Cerebellar nuclear complex (tissue), 1 donor: ENCODE measurements at regions not wholly inside any gene's neighbourhood (a gene's known extent, or its start where the extent isn't known, plus 50 kb on each side); places are given as distances from the start of the nearest gene placed in this dataset.
A peak's percentile ranks its signal among the peaks of the same experiment; 100 is the strongest.

Experiments used
- DNase-seq, 2 experiments: peaks; one replicate each; lab custom pipeline; 2025; lab: John Stamatoyannopoulos, UW

DNA sequence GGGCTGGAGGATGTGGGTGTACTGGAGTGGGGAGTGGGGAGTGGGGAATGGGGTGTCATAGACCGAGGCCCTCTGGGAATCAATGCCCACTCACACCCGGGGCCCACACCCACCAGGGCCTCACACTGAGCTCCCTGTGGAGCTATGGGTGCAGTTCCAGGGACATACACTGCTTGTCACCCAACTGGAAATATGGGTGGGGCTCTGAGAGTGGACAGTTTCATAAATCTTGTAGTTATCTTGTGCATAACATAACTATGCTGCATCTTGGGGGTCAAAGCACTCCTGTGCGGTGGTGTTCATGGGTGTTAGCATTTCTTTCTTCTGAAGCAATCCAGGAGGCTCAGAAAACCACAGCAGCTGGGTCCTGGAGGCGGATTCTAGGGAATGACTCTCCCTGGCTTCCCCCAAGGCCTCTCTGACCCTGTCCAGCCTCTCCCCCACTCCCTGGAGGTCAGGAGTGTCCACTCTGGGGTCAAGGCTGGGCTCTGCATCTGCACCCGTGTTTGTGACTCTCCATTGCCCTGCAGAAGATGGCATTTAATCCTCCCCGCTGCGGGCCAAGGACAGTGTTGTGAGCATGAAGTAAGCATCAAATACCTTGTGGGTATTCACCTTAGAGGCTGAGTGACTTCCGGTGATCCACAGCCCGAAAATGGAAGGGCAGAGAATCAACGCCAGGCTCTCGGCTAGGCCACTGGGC lies 172.5 kb downstream of the CTTN start:
- no peak for DNase-seq

DNA sequence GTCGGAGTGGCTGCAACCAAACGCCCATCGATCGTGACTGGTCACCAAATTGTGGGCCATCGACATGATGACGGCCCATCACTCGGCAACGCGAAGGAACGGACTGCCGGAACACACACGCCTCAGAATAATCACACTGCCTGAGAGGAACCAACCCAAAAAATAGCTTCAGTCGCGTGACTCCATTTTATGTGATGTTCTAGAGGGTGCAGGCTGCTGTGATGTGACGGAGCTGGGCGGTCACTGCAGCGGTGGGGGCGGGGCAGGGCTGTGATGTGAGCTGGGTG lies 174.6 kb downstream of the CTTN start:
- no peak for DNase-seq

DNA sequence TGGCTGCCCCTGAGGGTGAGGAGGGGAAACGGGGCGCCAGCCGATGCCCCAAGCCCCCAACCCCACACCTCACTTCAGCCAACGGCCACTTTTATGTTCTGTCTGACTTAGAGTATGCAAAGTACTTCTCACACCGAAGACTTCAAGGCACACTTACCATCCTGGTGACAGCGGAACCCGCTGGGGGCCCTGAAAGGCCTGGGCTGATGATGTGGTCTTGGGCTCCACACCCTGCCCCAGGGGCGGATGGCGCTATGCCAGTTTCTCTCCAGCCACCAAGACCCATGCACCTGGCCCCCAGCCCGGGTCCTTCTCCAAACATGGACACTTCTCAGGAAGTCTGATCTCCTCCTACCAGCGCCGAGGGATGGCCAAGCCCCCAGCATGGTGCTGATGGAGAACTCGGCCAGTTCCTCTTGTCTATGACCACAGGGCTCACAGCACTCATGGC lies 175.4 kb downstream of the CTTN start:
- DNase-seq: no peak

DNA sequence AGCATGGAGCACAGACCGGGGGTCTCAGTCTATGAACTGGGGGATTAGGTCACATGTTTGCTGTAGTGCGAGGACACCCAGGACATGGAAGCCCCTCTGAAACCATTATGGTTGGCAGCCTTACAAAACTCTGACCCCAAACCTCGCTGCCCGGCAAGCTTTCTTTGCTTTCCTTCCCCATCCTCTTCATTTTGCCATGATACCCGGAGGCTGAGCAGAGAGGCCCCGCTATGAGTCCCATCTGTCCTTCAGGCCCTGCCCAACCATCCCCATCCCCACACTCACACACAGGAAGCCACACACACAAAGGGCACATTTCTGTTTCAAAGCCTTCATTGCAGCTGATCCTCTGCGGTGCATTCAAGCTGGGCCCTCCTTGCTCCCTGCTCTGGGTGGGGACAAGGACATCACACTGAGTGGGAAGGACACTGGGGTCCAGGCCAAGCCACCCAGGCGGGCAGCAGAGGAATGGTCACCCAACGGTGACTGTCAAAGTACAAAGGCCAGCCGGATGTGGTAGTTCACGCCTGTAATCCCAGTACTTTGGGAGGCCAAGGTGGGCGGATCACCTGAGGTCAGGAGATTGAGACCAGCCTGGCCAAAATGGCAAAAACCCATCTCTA lies 176.5 kb downstream of the CTTN start:
- no peak for DNase-seq

DNA sequence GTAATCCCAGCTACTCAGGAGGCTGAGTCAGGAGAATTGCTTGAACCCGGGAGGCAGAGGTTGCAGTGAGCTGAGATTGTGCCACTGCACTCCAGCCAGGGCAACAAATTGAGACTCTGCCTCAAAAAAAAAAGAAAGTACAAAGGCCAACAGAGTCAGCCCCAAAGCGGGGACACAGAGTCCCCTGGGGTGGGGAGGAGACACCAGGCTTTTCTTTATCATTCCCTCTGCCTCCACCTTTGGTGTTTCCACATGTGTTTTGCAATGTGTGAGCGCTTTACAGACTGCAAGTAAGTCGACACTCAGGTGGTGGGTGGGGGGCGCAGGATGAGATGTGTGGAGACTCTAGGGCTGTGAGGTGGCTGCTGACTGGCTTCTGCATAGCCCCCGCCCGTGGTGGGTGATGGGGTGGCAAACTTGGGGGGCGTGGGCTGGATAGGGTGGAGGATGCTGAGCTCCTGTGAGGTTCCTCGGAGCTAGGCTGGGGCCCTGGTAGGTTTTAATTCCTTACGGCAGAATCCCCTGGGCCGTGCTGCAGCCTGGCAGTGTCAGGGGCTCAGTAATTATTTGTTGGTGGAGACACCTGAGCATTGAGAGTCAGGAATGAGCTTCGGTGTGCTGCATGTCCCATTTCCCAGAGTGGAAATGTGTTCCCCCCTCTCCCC lies 177.2 kb downstream of the CTTN start:
- no peak for DNase-seq

DNA sequence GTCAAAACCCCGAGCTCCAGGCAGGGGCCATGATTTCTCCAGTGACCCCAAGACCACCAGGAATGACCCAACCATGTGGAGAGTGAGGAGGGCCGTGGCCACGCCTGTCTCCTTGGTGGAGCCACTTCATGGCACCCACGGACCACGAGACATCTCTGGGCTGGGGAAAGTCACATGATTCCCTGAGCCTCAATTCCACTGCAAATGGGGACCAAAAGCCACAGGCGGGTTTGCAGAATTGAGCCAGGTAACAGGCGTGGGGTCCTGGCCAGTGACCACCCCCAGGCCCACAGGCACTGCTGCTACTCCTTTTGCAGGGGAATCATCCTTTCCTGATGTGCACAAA lies 178.9 kb downstream of the CTTN start:
- no peak for DNase-seq

DNA sequence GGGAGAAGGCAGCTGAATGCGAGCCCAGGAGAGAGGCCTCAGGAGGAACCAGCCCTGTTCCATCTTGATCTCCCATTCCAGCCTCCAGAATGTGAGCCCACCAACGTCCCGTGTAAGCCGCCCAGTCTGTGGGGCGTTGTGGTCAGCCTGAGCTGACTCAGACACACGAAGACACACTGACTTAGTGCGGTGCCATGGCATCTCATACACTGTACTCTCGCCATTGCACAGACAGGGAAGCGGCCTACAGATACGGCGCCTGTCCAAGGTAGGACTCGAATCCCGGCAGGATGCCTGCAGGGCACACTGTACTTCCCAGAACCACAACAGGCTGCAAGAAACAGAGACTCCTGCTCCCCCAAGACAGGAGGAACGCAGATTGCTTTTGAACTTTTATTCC lies 179.6 kb downstream of the CTTN start:
- no peak for DNase-seq

DNA sequence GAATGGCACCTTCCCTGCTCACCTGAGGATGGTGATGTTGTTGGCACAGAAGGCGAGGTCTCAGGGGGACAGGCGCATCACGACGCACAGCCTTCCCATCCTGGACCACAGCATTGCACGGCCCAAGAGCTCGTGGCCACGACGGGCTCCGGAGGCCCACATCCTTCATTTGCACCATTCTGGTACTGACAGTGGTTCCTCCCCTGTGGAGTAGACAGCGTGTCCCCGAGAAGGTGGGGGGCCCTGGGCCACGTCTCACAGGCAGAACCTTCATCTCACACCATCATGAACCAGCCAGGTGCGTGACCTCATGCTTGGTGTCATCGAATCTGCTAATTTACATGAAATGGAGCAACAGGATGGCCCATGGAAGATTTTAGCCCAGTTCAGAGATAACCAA lies 180.0 kb downstream of the CTTN start:
- no peak for DNase-seq

DNA sequence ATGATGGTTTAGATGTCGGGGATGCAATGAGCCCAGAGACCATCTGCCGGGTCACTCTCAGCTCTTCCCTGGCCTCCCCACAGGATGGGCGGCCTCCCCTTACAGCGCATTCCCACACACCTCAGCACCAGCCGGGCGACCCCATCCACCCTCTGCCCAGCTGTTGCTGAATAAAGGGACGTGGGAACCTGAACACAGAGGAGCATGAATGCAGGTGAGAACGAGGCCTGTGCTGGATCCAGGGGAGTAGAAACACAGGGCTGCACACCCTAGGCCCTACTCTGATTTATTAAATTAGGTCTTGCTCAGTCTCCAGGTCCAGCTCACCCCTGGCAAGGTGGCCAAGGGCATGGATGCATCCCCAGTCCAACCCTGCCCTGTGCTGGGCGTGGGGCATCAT lies 180.5 kb downstream of the CTTN start:
- no peak for DNase-seq

DNA sequence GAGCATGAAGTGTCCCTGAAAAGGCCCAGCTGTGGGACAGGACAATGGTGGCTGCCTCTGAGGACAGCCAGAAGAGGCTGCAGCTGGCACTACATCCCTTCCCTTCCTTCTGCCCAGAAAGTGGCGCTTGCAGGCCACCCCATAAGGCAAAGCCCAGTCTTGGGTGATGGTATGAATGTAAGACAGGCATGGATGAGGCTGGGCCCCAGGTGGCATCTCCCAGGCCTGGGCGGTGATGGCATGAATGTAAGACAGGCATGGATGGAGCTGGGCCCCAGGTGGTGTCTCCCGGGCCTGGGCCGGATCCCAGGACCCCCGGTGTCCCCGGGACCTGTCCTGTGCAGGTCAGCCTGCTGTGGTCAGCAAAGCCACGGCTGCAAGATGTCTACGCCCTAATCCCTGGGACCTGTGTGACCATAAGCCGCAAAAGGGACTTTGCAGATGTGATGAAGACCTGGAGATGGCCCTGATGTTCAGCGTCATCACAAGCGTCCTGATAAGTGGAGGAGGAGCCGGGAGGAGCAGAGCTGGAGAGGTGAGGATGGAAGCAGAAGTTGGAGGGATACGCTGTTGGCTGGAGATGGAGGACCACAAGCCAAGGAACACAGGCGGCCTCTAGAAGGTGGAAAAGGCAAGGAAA lies 181.1 kb downstream of the CTTN start:
- DNase-seq: no peak

DNA sequence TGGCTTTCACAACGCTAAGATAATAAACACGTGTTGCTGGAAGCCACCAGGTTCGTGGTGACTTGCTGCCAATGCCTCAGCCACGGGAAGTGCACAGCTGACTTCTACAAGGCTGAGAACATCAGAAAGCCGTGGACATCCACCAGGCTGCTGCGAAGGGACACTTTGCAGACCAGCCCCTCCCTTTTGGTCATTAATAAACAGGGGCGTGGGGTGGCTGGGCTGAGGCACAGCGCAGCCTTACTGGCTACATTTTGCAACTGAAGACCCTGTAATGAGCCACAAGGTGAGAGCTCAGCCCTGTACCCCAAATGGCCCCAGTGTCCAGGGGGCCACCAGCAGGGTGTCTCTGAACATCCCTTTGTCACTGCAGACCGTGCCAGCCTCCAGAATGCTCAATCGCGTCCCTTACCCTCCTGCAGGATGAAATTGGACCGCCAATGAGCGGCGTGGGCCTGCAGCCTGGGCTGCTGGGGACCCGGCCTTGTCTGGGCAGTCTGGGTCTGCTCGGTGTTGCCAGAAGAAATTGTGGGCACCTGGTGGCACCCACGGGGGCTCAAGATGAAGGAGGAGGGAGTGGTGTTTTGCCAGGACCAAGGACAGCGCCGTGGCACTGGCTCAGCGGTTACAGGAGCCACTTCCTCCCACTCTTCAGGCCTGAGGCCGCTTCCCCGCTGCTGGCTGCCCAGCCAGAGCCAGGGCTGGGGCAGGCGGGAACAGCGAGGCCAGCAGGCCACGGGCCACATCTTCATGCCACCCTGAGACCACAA lies 181.9 kb downstream of the CTTN start:
- no peak for DNase-seq

DNA sequence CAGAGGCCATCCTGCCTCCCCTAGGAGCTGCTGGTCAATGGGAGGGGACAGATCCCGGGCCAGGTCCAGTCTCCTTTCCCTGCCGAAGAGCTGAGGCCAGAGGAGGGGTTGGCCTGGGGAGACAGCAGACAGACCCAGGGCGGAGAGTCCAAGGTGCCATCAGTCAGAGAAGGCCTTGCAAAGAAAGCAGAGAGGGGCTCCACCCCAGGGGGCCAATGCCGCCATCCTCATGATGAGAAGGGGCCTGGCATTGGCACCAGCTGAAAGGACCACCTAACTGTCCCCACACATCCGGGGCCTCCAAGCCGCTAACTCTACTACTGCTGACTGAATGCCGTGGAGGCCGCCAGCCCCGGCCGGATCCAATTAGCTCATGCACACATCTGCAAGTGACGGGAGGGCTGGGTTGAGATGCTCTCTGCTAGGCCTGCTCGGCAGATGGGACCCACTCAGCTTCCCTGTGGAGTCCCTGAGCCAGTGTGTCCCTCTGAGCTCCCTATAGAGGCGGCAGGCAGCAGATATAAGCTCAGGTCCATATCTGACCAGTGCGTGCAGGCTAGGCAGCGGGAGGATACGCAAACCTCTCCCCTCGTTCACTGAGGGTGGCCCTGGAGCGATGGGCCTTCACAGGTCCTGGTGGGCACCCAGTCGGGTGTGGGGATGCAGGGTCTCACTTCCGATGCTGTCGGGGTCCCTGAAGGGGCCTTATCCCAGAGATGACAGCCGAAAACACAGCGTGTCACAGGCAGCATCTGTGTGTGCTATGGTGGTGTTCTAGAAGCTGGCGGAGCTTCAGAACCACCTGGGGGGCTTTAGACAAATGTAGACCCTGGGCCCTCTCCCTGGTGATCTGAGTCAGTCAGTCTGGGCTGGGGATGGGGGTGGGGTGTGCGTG lies 183.9 kb downstream of the CTTN start:
- no peak for DNase-seq

DNA sequence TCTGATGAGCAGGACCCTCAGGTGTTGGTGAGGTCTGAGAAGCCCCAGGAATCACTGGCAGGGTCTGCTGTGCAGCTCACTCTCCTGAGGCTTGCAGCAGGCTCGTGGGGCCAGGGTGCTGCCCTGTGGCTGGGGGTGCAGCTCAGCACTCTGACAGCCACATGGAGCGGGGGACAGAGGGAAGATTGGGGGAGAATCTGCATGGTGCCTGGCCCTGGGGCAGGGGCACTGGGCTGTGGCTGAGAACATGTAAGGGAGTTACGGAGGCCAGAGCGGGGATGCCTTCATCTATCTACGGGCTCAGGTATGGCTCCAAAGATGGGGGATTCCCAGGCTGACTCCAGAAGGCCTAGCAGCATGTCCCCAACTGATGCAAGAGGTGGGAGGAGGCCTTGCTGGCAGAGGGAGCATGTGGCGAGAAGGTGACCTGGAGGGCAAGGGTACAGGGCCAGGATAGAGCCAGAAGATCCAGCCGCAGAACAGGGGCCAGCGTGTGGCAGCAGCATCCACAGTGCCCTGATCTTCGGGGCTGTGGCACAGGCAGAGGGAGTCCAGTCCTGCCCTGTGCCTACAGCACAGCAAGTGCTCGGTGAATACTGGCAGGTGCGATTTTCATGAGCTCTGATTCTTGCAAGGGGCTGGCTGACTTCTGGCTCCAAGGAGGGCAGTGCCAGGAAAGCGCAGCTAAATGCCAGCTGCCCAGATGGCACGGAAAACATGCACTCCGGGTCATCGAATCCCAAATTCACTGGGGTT lies 184.7 kb downstream of the CTTN start:
- peak in 1 of 2 experiments; percentile 29 for DNase-seq

DNA sequence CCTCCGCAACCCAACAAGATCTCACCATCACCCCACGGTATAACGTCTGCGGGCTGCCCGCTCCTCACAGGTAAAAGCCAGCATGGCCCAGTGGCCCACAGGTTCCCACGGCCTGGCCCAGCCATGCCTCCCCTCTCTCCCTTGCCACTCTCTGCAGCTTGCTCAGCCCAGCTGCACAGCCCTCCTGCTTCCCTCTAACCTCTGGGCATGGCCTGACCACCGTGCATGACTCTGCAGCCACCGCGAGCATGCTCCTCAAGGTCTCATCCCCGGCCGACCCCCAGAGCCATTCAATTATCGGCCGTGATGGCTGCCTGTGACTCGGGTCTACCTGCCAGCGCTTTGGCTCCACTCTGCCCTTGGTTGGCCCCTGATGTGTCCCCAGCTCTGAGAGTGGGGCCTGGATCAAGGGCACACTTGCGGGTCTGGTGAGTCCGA lies 185.5 kb downstream of the CTTN start:
- DNase-seq: no peak

DNA sequence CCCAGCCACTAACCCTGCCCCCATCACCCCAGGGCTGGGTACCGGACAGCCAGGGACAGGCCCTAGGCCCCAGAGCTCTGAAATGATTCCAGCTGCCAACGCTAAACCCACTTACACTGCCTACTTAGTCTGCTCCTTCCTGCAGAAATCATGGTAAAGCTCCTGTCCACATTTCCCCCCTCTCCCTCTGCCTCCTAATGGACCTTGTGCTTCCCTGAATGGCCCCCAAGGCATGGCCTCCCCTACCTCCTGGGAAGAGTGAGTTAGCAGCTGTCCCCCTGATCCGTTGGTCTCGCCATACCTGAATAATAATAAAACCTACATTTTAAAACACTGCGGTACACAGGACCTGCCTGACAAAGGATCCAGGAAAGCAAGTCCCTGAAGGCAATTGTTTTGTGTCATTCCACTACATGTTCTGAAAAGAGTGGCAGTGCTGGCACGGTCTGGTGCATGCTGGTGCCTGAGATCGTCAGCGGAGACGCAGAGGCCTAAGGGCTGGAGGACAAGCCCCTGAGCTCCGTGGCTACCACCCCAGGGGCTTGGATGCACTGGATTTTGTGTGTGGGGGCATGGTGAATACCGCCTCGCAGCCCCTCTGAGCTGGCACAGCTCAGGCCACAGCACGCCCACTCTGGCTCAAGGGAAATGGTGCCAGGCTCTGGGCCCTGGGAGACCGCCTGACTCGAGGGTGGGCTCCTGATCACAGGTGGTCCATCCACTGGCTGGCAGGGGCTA lies 186.3 kb downstream of the CTTN start:
- no peak for DNase-seq

DNA sequence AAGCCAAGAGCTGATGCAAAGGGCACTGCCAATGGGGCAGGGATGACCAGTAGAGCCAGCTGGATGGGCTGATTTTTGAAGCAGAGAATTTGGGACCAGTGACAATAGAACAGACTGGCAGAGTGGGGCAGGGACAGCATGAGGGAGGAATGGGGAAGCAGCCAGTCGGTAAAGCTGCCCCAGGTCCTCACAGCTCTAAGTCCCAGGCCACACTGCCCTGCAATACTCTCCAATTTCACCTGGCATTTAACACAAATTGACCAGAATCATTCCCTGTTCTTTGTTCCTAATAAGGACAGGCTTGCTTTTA lies 186.9 kb downstream of the CTTN start:
- DNase-seq: peak in 1 of 2 experiments; percentile 16

DNA sequence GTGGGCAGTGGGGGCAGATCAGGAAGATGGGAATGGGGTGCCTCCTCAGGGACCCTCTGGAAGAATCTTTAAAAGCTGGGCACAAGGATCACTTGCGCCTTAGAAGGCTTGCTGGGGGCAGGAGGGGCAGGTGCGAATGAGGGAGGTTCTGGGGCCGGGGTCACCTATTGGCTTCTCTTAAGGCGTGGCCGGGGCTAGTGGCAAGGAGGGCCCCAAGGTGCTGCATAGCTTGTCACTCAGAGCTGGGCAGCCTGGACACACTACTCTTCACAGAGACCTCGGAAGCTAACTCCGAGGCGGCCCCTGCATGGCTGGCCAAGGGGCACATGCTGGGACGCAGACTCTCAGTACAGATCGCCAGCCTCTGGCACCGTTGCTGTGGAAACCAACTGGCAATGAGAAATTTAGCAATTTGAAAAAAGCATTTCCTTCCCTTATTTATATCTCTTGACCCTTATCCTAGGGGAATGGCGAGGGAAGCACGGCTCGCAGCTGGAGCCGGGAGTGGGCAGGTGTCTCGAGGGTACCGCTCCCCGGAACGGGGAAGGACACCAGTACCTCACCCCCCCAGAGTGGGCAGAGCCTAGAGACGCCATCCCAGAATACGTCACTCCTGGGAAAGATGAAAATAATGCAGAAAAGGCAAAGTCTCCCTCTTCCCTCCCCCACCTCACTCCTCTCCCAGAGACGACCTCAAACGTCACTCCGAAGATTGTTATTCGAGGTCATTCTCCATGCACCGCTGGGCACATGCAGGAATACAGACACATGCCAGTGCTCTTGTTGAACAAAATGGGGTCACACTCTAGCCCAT lies 188.1 kb downstream of the CTTN start:
- no peak for DNase-seq

DNA sequence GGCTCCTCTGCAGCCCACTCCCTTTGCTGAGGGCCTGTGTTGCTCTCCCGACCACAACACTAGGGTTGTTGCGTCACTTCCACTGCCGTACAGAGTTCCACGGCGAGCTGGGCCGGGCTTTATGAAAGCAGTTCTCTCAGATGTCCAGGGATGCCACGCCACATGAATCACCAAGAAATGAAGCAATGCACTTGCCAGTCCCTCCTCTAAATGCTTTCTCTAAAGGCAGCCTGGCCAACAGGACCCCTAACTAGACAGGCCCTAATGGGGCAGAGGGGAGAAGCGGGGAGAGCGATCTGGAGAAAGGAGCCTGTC lies 188.7 kb downstream of the CTTN start:
- DNase-seq: no peak

DNA sequence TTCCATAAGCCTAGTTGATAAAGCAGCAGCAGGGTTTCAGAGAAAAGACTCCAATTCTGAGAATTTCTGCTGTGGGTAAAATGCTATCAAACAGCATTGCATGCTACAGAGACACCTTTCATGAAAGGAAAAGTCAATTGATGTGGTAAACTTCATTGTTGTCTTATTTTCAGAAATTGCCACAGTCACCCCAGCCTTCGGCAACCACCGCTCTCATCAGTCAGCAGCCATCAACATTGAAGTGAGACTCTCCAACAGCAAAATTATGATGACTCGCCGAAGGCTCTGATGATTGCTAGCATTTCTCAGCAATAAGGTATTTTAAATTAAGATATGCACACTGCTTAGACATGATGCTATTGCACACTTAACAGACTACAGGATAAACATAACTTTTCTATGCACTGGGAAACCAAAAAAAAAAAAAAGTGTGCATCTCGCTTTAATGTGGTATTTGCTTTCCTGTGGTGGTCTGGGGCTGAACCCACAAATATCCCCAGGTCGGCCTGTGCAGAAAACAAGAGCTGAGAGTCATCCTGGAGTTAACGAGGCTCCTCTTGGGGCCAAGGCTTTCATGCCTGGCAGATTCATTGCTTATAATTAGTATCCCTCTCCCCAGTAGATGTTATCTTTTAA lies 192.1 kb downstream of the CTTN start:
- no peak for DNase-seq
